GM19240 (cell line): ENCODE measurements at regions not wholly inside any gene's neighbourhood (a gene's known extent, or its start where the extent isn't known, plus 50 kb on each side); places are given as distances from the start of the nearest gene placed in this dataset.

Experiments
- DNase-seq: peaks from one replicate; pipeline ENCODE4 v3.0.0; 2011; ENCODE audit warnings: low spot score; ENCODE audit not compliant: insufficient read length

DNA sequence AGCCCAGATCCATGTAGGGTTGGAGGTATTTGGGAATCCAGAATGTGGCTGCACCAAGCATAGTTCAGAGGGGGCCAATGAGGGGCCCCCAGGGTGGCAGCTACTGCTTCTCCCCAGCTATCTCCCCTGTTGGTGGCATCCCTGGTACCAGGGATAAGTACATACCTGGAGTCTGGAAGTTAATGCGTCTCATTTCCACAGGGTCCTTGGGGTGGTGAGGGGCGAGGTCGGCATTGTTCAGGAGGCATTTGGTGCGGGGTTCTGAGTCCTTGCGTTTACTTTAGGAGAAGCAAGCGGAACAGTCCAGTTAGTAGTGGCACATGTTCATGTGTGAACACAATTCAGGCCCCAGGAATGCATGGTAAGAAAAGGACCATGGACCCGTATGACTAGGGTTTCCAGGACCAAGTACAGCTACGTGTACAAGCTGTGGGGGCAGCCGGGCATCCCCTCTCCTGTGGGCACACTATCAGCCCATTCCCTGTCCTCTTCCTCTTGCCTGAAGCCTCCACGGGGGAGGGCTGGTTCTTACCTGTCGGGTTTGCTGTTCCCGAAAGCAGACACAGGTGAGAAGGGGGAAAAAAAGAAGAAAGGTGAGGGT, 122.3 kb downstream of the PTPRS start:
- DNase-seq, result no peak

DNA sequence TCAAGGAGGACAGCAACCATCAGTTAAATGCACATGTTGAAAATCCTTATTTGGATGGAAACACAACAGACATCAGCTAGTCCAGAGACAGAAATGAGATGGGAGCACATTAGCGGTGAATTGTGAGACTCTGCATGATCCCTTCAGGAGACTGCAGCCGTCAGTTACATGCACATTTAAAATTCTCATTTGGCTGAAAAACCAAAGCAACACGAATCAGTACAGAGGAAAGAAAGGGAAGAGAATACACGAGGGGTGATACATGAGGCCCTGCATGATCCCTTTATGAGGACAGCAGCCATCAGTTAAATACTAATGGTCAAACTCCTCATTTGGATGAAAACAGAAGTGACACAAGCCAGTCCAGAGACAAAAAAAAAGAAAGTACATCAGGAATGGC, 123.4 kb downstream of the PTPRS start:
- no peak for DNase-seq

DNA sequence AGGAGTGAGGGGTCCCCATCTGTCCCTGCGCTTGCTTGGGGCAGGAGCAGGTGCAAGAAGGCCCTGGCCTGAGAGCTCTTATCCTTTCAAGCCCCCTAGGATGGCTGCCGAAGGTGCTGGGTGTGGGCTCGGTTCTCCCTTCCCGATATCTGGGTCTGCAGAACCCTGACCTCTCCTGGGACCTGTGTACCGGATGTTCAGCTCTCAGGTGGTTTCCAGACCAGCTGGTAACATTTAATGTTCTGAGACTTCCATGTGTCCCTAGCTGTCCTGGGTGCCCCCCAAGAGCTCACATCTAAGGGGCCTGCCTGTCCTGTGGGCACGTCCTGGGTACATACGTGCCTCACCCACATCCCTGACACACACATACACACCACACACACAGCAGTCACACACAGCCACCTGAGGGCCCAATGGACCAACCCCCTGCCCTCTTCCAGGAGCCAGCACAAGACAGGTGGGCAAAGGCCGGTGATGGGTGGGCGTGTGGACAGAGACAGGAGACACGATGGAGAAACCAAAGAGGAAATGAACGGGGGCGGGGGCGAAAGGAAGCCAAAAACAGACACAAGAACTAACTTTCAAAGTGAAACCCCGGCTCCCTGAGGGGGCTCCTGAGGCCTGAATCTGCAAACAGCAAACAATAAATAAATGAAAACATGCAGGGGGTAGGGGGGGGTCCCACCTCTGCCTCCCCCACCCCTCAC, 124.3 kb downstream of the PTPRS start:
- DNase-seq, result peak; percentile 48

DNA sequence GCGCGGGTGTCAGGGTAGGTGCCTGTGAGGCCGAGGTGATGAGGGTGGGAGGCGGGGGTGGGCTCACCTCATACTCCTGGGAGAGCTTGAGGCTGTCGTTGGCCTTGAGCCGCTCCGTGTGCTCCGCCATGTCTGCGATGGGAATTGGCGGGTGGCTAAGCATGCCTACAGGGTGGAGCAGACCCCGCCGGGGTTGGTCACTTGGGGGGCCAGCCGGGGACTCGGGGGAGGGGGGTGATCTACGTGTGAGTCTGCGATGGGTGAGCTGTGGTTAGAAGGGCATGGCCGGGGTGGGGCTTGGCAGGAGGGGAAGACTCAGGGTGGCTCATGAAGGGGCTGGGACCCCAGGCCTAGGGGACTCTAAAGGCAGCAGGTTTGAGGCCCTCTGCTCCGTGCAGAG, 125.2 kb downstream of the PTPRS start:
- no peak for DNase-seq

DNA sequence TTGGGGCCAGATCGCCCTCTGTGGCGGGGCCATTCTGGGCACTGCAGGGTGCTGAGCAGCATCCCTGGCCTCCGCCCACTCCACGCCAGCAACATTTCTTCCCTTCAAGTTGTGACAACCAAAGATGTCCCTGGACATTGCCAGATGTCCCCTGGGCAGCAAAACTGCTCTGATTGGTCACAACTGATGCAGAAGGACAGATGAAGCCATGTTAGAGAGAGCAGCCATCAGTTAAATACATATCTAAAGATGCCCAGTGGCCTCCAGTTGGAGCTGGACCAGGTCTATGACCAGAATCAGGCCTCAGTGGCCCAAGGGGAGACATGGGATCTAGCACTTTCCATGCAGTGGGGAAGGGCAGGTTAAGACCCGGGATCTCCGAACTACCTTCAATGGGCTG, 125.7 kb downstream of the PTPRS start:
- no peak for DNase-seq

DNA sequence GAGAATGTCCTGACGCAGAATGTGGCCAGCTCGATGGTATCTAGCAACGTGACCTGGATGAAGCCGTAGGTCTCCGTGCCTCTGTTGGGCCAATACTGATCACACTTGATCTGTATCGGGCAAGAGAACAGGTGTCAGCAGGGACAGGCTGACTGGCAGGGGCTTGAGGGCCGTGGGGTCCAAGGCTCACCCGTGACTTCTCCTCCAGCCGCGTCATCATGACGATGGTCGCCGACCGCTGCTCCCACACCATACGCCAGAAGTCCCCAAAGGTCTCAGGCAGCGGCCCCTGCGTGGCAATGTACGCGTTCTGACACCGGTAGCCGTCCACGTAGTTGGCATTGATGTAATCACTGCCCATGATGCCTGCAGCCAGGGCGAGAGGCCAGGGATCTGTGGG, 126.2 kb downstream of the PTPRS start:
- no peak for DNase-seq

DNA sequence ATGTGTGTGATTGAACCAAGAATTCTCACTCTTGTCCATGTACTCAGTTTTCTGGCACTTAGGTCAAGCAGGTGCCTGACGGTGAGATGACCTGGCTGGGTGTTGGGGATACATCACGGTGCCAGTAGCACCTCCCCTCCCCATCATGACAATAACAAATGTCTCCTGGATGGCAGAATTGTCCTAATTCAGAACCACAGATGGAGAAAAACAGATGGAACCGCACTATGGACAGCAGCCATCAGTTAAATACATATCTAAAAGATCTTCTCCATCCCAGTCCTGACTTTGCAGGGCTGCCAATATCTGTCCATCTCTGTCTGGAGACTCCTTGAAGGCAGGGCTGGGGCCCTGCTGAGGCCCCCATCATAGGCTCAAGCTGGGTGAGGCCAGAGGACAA, 126.9 kb downstream of the PTPRS start:
- no peak for DNase-seq

DNA sequence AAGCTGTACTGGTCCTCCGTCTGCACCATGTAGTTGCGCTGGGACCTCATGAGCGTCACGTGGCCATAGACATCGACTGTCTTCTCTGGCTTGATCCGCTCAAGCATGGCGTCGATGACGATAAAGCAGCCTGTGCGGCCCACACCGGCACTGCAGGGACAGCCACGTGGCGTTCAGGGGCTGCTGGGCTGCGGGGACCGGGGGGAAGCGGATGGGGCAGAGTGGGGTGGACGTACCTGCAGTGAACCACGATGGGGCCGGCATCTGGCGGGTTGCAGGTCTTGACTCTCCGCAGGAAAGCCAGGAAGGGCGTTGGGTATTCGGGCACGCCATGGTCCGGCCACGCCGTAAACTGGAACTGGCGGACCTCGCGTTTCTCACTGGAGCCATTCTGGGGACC, 128.5 kb downstream of the PTPRS start:
- DNase-seq, result no peak

DNA sequence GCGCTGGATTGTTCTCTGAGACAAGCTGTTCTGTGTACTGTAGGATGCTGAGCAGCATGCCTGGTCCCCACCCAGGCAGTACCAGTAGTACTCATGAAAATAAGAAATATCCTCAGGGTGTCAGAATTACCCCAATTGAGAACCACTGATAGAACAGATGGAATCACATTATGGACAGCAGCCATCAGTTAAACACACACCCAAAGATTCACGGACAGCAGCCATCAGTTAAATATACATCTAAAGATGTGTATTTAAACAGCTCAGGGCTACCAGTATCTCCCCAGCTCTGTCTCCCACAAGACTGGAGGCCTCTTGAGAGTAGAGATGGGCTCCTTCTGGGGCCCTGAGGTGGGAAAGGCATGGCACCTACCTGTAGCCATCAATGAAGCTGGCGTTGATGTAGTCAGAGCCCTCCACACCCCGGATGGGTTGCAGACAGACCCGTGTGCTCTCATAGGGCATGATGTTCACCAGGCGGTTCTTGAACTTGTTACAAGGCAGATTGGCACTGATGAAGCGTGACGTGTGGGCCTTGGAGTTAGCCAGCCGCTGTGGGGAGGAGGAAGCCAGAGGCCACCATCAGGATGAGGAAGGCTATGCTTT, 129.3 kb downstream of the PTPRS start:
- no peak for DNase-seq

DNA sequence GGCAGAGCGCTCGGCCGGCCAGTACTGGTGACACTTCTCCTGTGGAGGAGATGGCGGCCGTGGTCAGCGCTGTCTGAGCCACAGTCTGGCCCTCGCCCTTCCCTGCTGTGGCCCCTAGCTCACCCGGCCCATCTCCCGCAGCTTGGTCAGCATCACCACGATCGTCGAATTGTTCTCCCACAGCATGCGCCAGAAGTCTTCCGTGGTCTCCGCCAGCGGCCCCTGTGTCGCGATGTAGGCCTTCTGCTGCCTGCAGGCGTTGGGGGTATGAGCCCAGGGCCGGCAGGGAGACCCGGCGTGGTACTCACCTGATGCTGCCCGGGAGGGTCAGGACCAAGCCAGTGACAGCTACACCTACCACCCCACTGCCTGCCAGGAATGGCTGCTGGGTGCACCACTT, 130.1 kb downstream of the PTPRS start:
- no peak for DNase-seq

DNA sequence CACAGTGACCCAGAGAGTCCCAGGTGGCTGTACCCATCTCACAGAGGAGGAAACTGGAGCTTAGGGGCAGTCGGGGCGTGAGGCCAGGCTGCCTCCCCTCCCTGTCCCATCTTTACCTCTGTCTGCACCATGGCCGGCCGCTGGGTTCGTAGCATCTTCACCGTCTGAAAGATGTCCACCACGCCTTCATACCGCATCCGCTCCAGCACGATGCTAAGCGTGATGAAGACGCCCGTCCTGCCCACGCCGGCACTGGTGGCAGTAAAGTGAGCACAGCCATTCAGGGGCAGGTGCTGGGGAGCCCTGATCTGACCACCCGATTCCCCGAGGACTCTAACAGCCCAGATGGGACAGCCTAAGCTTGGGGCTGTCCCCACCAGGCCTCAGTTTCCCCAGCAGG, 132.8 kb downstream of the PTPRS start:
- DNase-seq, result no peak

DNA sequence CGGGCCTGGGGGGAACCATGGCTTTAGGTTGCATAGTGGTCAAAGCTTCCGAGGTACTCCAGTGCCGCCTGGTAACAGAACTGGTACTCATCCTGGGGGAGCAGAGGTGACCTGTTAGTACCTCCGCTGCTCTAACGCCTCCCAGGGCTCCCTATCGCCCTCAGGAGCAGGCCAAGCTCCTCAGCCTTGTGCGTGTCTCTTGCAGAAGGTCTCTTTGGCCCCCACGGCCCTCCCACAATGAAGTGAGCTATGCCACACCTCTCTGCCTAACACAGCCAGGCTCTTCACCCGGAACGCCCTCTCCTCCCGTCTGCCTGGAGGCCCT, 133.9 kb downstream of the PTPRS start:
- no peak for DNase-seq

DNA sequence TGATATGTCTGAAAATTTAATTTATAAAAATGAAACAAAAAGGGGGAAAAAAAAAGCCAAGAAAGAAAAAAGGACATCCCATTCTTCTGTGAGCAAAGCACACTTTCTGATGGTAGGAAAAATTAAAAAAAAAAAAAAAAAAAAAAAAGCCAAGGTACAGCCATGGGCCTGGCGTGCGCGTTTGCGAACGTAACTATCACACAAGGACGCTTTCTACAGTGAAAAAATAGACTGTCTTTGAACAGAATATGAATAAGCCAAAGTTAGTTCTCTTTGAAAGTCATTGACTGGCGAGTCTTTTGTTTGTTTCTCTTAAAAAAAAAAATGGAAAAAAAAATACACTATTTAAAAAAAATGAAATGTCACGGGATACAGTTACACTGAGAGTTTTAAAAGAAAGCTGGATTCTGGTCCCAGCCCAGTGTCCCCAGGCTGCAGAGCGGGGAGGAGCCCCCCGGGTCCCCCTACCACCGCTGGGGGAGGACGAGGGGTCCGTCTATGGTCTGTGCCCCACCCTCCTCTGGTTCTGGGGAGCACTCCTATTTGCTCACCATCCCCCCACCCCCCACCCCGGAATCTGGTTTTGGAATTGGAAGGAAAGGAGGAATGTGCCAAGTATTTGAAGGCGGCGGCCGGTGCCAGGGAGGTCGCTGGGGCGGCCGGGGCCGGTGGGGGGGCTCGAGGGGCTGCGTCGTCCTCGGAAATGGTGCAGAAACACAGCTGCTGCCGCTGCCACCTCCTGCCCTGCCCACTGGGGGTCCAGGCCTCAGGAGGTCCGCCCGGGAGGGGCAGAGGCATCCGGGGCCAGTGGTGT, 134.5 kb downstream of the PTPRS start:
- no peak for DNase-seq

DNA sequence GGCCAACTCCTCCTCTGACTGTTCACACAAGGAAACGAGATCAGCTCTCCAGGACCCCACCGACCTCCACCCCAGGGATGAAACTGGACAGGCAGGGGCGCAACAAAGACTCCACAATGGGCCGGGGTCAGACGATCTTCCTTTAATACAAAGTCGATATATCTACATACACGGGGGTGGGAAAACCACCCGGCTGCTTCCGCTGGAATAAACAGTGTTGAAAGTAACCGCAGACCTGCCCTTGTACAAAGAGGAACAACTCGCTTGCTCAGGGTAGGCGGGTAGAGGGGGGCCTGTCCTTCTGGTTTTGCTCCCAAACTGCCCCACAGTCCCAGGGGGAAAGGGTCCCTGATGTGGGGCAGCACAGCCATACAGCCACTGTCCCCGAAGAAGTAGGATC, 135.2 kb downstream of the PTPRS start:
- no peak for DNase-seq

DNA sequence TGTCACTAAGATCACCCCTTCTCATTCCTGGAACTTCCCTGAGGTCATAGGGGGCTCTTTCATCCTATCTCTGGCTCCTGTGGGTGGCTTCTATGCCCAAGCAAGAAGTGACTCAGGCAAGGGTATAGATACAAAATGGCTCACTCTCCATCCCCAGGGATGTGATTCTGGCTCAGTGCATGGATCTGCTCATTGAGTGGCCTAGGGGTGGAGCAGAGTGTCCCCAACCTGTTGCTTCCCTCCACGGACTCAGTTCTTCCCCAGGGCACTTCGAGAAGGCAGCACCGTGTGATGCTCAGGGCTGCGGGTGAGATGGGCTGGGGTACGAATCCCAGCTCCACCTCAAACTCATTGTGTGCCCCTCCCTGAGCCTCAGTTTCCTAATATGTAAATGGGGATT, 136.4 kb downstream of the PTPRS start:
- DNase-seq, result no peak
